Renal pelvis (tissue), 1 donor: ENCODE measurements at regions not wholly inside any gene's neighbourhood (a gene's known extent, or its start where the extent isn't known, plus 50 kb on each side); places are given as distances from the start of the nearest gene placed in this dataset.

Experiments
- DNase-seq: peaks from one replicate; pipeline ENCODE4 v3.0.0-alpha.2; 2013

GRCh38 chr11:95692526-95693260 lies 96.9 kb downstream of the FAM76B start:
- no peak for DNase-seq

- no peak for DNase-seq
Observed at GRCh38 chr11:95690100-95690499, 99.5 kb downstream of the FAM76B start.

GRCh38 chr11:95688501-95689222 lies 100.9 kb downstream of the FAM76B start:
- no peak for DNase-seq

GRCh38 chr11:95688015-95688414 lies 101.6 kb downstream of the FAM76B start:
- DNase-seq: no peak

GRCh38 chr11:95686265-95686664 lies 103.3 kb downstream of the FAM76B start:
- DNase-seq: no peak

GRCh38 chr11:95684701-95685100 lies 104.9 kb downstream of the FAM76B start:
- no peak for DNase-seq

- no peak for DNase-seq
Observed at GRCh38 chr11:95684170-95684569, 105.4 kb downstream of the FAM76B start.

- DNase-seq: no peak
Observed at GRCh38 chr11:95682552-95682951, 107.0 kb downstream of the FAM76B start.

- no peak for DNase-seq
Observed at GRCh38 chr11:95680169-95680929, 109.2 kb downstream of the FAM76B start.

- no peak for DNase-seq
Observed at GRCh38 chr11:95678988-95679387, 110.6 kb downstream of the FAM76B start.

GRCh38 chr11:95676308-95676707 lies 113.3 kb downstream of the FAM76B start:
- no peak for DNase-seq

- DNase-seq: no peak
Observed at GRCh38 chr11:95675585-95675984, 114.0 kb downstream of the FAM76B start.

GRCh38 chr11:95674657-95675358 lies 114.8 kb downstream of the FAM76B start:
- no peak for DNase-seq

GRCh38 chr11:95671768-95672167 lies 117.8 kb downstream of the FAM76B start:
- peak; percentile 85 for DNase-seq

GRCh38 chr11:95668131-95668530 lies 121.5 kb downstream of the FAM76B start:
- peak; percentile 67 for DNase-seq

- no peak for DNase-seq
Observed at GRCh38 chr11:95661162-95661561, 128.4 kb downstream of the FAM76B start.

GRCh38 chr11:95660038-95660437 lies 129.5 kb downstream of the FAM76B start:
- no peak for DNase-seq

- no peak for DNase-seq
Observed at GRCh38 chr11:95659088-95659487, 130.5 kb downstream of the FAM76B start.

- peak; percentile 58 for DNase-seq
Observed at GRCh38 chr11:95655536-95655935, 134.0 kb downstream of the FAM76B start.

- DNase-seq: no peak
Observed at GRCh38 chr11:95653680-95654079, 135.9 kb downstream of the FAM76B start.

GRCh38 chr11:95653099-95653498 lies 136.5 kb downstream of the FAM76B start:
- no peak for DNase-seq

GRCh38 chr11:95652002-95652472 lies 137.5 kb downstream of the FAM76B start:
- DNase-seq: no peak
